ENCODE measurements at regions not wholly inside any gene's neighbourhood (a gene's known extent, or its start where the extent isn't known, plus 50 kb on each side); places are given as distances from the start of the nearest gene placed in this dataset.
"Not testable (repeated sequence)": the region's sequence is repeated elsewhere in the genome, so short reads cannot be mapped to it uniquely, and the experiment has no call there.

DNA sequence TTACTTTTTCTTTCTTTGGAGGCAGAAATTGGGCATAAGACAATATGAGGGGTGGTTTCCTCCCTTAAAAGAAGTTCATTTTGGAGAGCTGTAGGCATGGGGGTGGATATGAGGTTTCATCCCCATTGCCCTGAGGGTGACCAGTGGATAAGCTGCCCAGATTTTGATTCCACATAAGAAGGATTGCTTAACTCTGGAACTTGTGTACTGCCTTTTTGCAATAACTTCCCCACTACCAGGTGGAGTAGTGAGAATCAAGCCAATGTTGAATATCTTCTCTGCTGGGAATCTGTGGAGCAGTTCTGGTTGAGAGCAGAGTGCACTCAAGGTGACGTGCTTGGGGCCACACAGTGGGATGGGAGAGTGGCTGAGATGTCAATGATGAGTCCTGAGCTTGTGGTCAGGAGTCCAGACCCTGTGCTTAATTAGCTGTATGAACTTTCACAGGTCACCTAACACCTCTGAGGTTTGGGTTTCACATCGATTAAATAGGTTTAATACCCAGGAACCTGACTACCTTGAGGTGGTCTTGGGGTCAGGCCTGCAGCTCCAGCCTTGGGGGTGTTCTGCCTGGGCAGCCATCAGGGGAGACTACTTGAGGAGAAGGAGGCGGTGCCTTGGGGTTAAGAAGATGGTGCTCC lies 152.9 kb downstream of the FCRL5 start:
- H3K27ac Mint-ChIP-seq = peak overlapping the region in 1 of 2 donors; percentile 69
- no peak overlapping the region for H3K4me3 Mint-ChIP-seq
- peaks cover 68% of the 10 kb centered on the region for H3K27me3 Mint-ChIP-seq
- H3K9me3 Mint-ChIP-seq = no peaks in the 10 kb centered on the region
- peaks cover 9% of the 10 kb centered on the region for H3K4me1 Mint-ChIP-seq
- DNase-seq (no peak), ATAC-seq (no peak)

DNA sequence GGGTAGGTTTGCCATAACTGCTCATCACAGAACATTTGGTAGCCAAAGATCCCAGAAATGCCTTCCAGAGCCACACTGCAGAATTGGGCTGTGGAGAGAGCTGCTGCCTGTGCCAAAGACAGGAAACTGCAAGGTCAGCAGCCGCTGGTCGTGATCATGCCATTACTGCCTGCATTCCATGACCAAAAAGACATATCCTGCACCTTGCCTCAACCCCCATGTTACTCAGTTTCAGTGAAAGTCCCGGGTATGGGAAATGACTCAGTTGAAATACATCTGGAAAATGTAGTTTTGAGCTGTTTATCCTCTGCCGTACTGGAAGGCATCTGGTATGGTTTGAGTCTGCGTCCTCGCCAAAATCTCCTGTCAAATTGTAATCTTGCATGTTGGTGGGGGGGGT lies 161.7 kb downstream of the FCRL5 start:
- Mint-ChIP-seq H3K4me1 (no peaks in the 10 kb centered on the region), H3K27ac (no peak overlapping the region), H3K9me3 (no peaks in the 10 kb centered on the region), H3K27me3 (peaks cover 60% of the 10 kb centered on the region), H3K4me3 (no peak overlapping the region)
- ATAC-seq (no peak), DNase-seq (no peak)

DNA sequence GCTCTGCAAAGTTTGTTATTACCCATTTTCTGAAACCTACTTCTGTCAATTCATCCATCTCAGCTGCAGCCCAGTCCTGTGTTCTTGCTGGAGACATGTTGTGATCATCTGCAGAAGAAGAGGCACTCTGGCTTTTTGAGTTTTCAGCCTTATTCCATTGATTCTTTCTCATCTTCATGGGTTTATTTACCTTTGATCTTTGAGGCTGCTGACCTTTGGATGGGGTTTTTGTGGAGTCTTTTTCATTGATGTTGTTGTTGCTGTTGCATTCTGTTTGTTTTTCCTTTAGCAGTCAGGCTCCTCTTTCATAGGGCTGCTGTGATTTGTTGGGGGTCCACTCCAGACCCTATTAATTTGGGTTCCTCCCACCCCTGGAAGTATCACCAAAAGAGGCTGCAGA lies 164.3 kb downstream of the FCRL5 start:
- DNase-seq (no peak), ATAC-seq (no peak)
- Mint-ChIP-seq H3K27ac (no peak overlapping the region), H3K9me3 (no peaks in the 10 kb centered on the region), H3K4me1 (no peaks in the 10 kb centered on the region), H3K4me3 (no peak overlapping the region), H3K27me3 (peaks cover 52% of the 10 kb centered on the region)

DNA sequence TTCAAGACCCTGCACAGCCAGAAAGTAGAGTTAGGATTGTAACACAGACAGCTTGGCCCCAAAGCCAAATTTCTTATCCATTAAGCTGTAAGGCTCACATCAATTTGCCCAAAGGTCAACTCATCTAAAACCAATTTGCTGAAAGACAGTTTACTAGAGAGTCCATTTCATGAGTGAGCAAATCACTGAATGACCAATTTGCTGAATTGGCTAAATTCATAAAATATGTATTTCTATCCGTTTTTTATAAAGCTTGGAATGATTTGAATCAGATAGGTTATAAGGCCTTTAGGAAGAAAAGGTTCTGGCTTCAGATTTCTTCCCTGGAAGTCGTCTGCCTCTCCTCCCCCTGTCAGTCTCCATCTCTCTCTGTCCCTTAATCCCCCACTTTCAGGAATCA lies 168.1 kb downstream of the FCRL5 start:
- no peak for ATAC-seq
- no peak for DNase-seq
- H3K27me3 Mint-ChIP-seq = peaks cover 49% of the 10 kb centered on the region
- H3K4me1 Mint-ChIP-seq = peaks cover 7% of the 10 kb centered on the region
- H3K9me3 Mint-ChIP-seq = no peaks in the 10 kb centered on the region
- no peak overlapping the region for H3K27ac Mint-ChIP-seq
- H3K4me3 Mint-ChIP-seq = no peak overlapping the region

DNA sequence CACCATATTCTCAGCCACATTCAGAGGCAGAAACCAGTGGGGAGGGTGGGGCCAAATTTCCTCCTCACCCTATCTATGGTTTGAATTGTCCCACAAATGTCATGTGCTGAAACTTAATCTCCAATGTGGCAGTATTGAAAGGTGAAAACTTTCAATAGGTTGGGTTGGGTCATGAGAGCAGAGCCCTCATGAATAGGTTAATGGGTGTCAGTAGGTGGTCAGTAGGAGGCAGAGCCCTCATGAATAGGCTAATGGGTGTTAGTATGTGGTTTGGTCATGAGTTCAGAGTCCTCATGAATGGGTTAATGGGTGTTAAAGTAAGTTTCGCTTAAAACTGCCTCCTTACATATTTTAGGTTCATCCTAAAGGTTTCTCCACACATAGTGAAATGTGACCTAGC lies 170.0 kb downstream of the FCRL5 start:
- DNase-seq (no peak), ATAC-seq (no peak)
- no peak overlapping the region for H3K4me3 Mint-ChIP-seq
- no peak overlapping the region for H3K27ac Mint-ChIP-seq
- no peaks in the 10 kb centered on the region for H3K9me3 Mint-ChIP-seq
- peaks cover 7% of the 10 kb centered on the region for H3K4me1 Mint-ChIP-seq
- H3K27me3 Mint-ChIP-seq = peaks cover 49% of the 10 kb centered on the region

DNA sequence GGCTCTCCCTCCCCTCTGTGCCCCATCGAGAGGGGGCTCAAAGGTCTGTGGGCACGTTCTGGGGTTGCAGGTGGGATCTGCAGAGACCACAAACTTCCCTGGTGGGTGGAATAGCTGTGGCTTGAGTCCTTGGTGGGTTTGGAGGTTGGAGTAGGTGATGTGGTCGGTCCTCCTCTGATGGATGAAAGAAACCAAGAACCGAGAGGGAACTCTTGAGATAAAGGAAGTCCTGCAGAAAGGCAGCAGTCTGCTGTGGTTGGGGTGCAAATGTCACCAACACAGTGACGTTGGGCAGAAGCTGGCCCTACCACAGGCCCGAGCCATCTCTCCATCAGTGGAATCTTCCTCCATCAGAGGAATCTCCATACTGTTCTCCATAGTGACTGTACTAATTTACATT lies 171.8 kb downstream of the FCRL5 start:
- Mint-ChIP-seq H3K9me3 (no peaks in the 10 kb centered on the region), H3K4me3 (no peak overlapping the region), H3K27ac (peak overlapping the region in 1 of 2 donors; percentile 57), H3K27me3 (peaks cover 54% of the 10 kb centered on the region), H3K4me1 (peaks cover 7% of the 10 kb centered on the region)
- no peak for DNase-seq
- no peak for ATAC-seq

DNA sequence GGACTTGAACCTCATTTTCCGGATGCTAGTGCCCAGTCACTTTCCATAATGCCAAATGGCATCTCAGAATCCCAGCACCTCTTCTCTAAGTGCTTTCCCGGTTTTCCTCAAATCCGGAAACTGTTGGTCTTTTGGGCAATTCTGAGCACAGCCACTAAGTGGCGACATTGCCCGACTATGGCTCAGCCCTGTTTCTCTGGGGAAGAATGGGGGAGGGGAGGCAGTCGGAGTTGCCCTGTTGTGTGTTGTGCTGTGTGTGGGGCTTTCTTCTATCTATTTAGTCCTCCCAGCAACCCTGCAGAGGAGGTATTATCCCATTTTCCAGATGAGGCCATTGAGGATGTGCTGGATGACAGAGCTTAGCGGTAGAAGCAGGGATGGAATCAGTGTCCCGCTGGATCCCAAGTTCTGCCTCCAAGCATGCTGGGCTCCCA lies 175.0 kb downstream of the FCRL5 start:
- H3K4me3 Mint-ChIP-seq, ATAC-seq, H3K9me3 Mint-ChIP-seq, H3K27ac Mint-ChIP-seq, H3K4me1 Mint-ChIP-seq: not testable (repeated sequence)
- DNase-seq = peak in 1 of 2 donors; percentile 26
- H3K27me3 Mint-ChIP-seq = peaks cover 47% of the 10 kb centered on the region

DNA sequence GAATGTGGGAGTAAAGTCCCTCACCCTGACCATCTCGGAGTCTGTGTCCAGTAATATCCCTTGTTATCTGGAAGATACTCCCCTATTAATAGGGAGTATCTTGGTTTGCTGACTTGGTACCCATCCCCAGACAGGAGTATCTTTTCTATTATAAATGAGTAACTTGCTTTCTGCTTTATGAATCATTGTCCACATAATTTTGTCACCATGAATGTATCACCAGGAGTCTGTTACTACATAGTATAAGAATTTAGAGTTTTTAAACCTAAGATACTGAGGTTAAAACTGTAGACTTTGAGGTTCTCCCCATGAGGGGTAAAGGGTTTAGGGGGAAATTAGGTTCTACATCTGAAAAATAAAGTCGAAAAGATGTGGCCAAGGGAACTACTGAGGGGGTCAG lies 175.6 kb downstream of the FCRL5 start:
- Mint-ChIP-seq H3K4me3 (no peak overlapping the region), H3K9me3 (no peaks in the 10 kb centered on the region), H3K27ac (no peak overlapping the region), H3K27me3 (peaks cover 51% of the 10 kb centered on the region), H3K4me1 (peaks cover 7% of the 10 kb centered on the region)
- ATAC-seq (no peak), DNase-seq (no peak)

DNA sequence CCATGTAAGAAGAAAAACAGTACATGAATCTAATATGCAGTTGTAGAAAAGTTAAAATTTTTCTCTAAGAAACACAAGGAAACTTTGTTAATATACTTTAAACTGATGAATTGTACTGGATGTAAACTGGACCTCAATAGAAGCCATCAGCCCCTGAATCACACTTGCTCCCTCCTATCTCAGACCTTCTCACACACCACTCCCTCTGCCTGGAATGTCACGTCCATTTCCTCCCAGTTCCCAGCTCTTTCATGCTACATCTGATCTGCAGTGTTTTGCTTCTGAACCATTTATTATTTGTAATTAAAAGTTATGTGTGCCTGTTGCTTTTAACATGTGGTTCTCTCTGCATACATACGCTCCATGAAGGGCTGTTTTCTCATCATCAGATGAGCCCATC lies 180.0 kb downstream of the FCRL5 start:
- not testable (repeated sequence) for ATAC-seq, H3K4me3 Mint-ChIP-seq, H3K9me3 Mint-ChIP-seq, H3K4me1 Mint-ChIP-seq, DNase-seq
- Mint-ChIP-seq H3K27me3 (peaks cover 32% of the 10 kb centered on the region), H3K27ac (peak overlapping the region in 1 of 2 donors; percentile 2)

DNA sequence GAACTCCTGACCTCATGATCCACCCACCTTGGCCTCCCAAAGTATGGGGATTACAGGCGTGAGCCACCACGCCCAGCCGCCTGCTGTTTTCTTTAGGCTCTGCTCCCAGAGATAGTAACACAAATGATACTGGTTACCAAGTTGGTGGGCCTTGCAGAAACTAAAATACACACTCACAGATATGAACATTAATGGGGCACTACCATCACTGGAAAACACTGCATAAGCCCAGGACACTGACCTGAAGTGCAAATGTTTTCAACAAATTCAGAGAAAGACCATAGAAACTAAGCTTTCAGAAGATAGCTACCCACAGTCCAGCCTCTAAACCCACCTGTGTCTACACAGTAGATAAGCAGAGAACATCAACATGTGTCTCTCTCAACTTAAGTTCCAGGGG lies 180.5 kb downstream of the FCRL5 start:
- no peak overlapping the region for H3K27ac Mint-ChIP-seq
- H3K4me1 Mint-ChIP-seq = no peaks in the 10 kb centered on the region
- DNase-seq (no peak), ATAC-seq (no peak)
- H3K4me3 Mint-ChIP-seq = no peak overlapping the region
- H3K9me3 Mint-ChIP-seq = no peaks in the 10 kb centered on the region
- H3K27me3 Mint-ChIP-seq = peaks cover 29% of the 10 kb centered on the region

DNA sequence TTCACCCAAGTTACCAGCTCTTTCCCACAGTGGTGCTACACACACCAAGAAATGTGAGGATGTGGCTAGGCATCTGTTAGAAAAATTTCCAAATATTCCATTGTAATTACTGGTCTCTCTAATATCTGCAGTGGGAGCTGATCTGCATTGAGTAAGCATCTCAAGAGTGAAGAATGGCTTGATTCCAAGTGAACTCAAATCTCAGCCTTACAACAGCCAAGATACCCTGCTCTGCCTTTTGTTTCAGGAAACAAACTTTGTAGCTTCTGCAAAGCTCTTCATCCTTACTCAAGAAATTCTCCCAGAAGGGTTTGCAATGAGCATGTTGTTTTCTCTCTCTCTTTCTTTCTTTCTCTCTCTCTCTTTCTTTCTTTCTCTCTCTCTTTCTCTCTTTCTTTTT lies 181.1 kb downstream of the FCRL5 start:
- H3K27me3 Mint-ChIP-seq = peaks cover 25% of the 10 kb centered on the region
- no peak for ATAC-seq
- no peak overlapping the region for H3K27ac Mint-ChIP-seq
- no peaks in the 10 kb centered on the region for H3K9me3 Mint-ChIP-seq
- no peaks in the 10 kb centered on the region for H3K4me1 Mint-ChIP-seq
- no peak overlapping the region for H3K4me3 Mint-ChIP-seq
- no peak for DNase-seq

DNA sequence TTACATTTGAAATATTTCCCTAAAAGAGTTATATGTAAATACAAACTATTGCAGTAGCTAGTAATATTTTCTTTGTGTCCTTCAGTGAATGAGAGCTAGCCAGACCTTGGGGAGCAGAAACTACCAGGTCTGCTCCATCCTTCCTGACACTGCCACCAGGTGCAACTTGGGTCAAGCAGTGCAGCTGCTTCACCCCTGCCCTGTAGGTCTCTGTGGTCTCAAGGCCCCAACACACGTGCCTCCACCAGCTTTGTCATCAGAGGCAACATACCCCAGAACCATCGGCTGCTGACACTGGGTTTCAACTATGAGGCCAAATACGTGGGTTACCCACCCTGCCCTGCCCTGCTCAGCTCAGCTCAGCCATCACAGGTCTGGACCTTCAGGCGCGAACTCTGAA lies 181.6 kb downstream of the FCRL5 start:
- peaks cover 19% of the 10 kb centered on the region for H3K27me3 Mint-ChIP-seq
- no peak for ATAC-seq
- H3K4me3 Mint-ChIP-seq = no peak overlapping the region
- DNase-seq = no peak
- no peak overlapping the region for H3K27ac Mint-ChIP-seq
- H3K4me1 Mint-ChIP-seq = no peaks in the 10 kb centered on the region
- no peaks in the 10 kb centered on the region for H3K9me3 Mint-ChIP-seq

DNA sequence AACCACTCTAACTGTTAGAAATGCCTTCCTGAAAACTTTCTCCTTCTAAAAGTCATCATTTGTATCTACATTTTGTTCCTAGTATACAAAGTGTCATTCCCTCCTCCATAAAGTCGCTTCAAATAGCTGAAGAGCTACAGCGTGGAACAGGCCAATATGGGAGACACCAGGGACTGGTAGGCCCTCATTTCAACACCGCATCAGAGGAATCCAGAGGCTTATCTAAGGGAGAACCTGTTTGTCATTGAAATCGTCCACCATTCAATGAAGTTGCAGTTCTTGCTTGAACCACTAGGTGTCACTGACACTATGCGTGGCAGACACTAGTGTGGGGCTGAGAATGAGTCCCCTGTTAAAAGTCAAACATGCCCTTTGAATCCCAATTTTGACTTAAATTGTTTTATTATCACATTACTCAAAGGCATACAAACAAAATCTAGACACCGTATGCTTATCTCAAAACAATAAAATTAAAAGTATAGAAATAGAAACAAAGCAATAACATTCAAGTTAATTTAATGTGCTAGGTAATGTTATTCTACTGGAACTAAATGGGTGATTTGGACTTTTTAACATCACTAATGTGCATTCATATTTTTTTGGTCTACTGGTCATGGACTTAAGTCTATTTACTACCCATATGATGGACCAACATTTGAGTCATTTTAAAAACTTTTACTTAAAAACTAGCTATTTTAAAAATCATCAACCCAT lies 182.3 kb downstream of the FCRL5 start:
- Mint-ChIP-seq H3K27ac (no peak overlapping the region), H3K9me3 (no peaks in the 10 kb centered on the region), H3K27me3 (peaks cover 16% of the 10 kb centered on the region), H3K4me1 (no peaks in the 10 kb centered on the region), H3K4me3 (no peak overlapping the region)
- ATAC-seq (peak; percentile 60), DNase-seq (peak; percentile 31 to 33)

DNA sequence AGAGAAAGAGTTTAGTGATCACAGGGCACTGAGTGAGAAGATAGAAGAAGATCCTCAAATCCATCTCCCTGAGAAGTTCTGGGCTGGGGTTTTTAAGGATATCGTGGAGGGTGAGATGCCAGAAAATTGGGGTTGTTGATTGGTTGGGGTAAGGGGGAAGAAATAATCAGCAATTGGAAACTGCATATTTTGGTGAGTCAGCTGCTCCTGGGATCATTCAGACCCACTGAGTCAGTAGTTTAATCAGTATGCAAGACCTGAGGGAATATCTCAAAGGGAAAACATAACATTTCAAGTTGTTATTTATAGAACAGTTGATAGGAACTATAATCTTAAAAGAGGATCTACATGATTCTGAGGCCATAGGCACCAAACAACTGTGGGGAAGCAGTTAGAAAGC lies 183.4 kb downstream of the FCRL5 start:
- H3K4me1 Mint-ChIP-seq, H3K27ac Mint-ChIP-seq, H3K9me3 Mint-ChIP-seq, DNase-seq, H3K4me3 Mint-ChIP-seq, ATAC-seq: not testable (repeated sequence)
- peaks cover 11% of the 10 kb centered on the region for H3K27me3 Mint-ChIP-seq

DNA sequence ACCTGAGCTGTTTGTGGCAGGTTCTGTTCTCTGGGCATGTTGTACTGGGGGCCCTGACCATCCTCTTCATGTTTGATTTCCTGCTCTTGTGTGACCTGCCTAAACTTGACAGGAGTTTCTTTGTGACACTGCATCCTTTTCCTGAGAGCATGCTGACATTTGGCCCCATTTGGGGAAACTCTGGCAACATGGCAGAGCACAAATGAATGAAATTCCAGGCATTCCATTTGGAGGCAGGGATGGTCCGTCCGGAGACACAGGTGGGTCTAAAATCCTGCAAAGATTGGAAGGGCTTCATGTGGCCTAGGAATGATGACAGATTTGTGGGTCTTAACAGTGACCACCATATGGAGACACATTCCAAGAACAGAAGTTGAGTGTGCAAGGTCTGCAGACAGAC lies 184.0 kb downstream of the FCRL5 start:
- ATAC-seq = no peak
- H3K27me3 Mint-ChIP-seq = peaks cover 11% of the 10 kb centered on the region
- no peaks in the 10 kb centered on the region for H3K9me3 Mint-ChIP-seq
- H3K4me3 Mint-ChIP-seq = no peak overlapping the region
- H3K4me1 Mint-ChIP-seq = no peaks in the 10 kb centered on the region
- H3K27ac Mint-ChIP-seq = no peak overlapping the region
- DNase-seq = no peak

DNA sequence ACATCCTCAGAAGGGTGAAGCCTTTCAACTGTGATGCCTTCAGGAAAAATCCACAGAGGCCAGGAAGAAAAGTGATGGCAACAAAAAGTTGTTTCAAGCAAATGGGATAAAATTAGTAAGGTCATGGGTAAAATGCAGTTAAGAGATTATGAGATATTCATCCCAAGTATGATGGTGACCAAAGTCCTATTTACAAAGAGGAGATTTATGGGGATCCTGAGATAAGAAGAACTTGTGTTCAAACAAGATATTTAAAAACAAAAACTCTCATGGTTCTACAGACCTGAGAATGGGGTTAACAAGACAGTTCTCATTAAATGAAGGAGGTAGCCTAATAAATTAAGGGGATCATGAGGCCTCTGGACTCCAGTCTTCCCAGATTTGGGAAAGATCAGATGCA lies 184.4 kb downstream of the FCRL5 start:
- Mint-ChIP-seq H3K27ac (no peak overlapping the region), H3K27me3 (peaks cover 11% of the 10 kb centered on the region), H3K4me3 (no peak overlapping the region), H3K9me3 (no peaks in the 10 kb centered on the region), H3K4me1 (no peaks in the 10 kb centered on the region)
- ATAC-seq (no peak), DNase-seq (no peak)
